ENCODE measurements at regions not wholly inside any gene's neighbourhood (a gene's known extent, or its start where the extent isn't known, plus 50 kb on each side); places are given as distances from the start of the nearest gene placed in this dataset.
"Not testable (repeated sequence)": the region's sequence is repeated elsewhere in the genome, so short reads cannot be mapped to it uniquely, and the experiment has no call there.

- DNase-seq = no peak
Measured at GRCh38 chr1:66462313-66462712, 71.6 kb upstream of the SGIP1 start.

DNA sequence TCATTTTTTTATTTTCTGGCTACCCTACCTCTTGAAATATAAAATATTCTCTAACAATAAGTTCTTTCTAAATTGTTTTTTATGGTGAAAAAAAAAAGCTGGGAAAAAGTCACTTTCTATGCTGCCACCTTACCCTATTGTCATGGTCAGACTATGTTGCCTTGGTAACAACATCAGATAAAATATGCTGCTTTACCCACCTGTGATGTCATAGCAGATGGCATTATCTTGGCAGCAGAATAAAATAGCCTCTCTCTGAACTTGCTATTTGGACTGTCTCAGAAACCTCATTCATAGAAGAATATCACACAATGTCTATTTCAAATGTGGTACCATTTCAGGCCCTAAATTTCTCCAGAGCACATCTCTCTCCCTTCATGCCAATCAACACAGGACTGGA, 69.6 kb upstream of the SGIP1 start:
- DNase-seq = no peak

GRCh38 chr1:66464802-66465201, 69.2 kb upstream of the SGIP1 start:
- no peak for DNase-seq

GRCh38 chr1:66466695-66467094, 67.3 kb upstream of the SGIP1 start:
- not testable (repeated sequence) for DNase-seq

DNA sequence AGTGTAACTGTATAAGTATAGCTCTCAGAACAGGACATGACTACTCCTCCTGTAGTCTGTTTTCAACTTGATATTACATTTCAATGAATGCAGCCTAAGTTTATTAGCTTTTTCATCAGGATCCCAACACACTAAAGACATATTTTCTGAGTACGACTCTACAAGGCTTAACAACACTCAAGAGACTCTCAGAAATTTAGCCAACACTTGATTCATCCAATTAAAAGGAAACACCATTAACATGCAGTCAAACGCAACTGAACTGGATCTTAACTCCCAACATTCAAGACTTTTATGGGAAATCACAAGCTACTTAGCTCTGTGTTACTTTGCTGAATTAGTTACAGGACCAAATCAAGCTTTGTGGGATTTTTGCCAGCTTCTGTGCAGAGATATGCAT, 65.2 kb upstream of the SGIP1 start:
- DNase-seq = no peak

DNA sequence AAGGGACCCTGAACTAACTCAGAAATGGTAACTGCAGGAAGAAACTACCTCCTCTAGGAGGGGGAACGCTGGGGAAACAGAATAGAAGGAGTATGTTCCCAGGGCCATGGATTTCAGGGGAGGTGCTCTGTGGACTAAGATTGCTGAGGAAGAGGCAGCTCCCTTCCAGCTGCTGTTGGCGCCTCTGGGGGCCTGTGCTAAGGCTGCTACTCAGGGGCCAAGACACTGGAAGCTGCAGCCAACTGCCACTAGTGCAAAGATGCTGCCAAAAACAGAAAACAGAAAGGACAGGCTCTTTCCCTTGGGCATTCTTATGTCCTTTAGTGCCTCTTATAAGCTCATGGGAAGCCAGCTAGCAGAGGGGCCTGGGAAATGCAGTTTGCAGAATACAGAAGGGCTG, 58.0 kb upstream of the SGIP1 start:
- DNase-seq = no peak

- no peak for DNase-seq
Measured at GRCh38 chr1:66476774-66477173, 57.2 kb upstream of the SGIP1 start.

DNA sequence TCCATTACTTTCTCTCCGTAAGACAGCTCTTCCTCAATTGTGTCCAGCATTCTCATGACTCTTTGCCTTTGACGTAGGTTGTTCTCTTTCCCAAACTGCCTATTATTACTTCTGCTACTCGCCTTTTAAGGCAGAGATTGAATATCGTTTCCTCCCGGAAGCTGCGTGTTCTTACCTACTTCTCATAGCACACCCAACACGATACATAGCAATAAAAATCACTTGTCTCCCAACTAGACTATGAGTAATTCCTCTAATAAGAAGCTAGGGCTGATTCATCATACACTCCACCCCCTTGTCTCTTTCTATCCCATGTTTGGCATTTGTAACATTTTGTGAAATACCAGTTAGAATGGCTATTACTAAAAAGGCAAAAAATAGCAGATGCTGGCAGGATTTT, 55.8 kb upstream of the SGIP1 start:
- no peak for DNase-seq

- no peak for DNase-seq
Measured at GRCh38 chr1:66480162-66480561, 53.8 kb upstream of the SGIP1 start.

DNA sequence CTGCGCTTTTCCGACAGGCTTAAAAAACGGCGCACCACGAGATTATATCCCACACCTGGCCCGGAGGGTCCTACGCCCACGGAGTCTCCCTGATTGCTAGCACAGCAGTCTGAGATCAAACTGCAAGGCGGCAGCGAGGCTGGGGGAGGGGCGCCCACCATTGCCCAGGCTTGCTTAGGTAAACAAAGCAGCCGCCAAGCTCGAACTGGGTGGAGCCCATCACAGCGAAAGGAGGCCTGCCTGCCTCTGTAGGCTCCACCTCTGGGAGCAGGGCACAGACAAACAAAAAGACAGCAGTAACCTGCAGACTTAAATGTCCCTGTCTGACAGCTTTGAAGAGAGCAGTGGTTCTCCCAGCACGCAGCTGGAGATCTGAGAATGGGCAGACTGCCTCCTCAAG, 52.7 kb upstream of the SGIP1 start:
- DNase-seq = not testable (repeated sequence)
